OCI-LY3 (cell line): ENCODE measurements at regions not wholly inside any gene's neighbourhood (a gene's known extent, or its start where the extent isn't known, plus 50 kb on each side); places are given as distances from the start of the nearest gene placed in this dataset.

ENCODE experiments used
- EZH2phosphoT487 ChIP-seq: fragments of 200-600 bp; shearing (Covaris generic); IDR thresholded peaks from 2 replicates; pipeline ENCODE4 v1.6.1; 2018; ENCODE audit warnings: antibody characterized with exemption, mixed run types, low read depth
- TF ChIP-seq, protein P1 (sequence below): fragments of 200-600, 300-600 bp; sonication (generic); IDR thresholded peaks from 2 replicates; pipeline ENCODE4 v1.5.1; 2014; ENCODE audit warnings: antibody characterized with exemption, low read length, low read depth

DNA sequence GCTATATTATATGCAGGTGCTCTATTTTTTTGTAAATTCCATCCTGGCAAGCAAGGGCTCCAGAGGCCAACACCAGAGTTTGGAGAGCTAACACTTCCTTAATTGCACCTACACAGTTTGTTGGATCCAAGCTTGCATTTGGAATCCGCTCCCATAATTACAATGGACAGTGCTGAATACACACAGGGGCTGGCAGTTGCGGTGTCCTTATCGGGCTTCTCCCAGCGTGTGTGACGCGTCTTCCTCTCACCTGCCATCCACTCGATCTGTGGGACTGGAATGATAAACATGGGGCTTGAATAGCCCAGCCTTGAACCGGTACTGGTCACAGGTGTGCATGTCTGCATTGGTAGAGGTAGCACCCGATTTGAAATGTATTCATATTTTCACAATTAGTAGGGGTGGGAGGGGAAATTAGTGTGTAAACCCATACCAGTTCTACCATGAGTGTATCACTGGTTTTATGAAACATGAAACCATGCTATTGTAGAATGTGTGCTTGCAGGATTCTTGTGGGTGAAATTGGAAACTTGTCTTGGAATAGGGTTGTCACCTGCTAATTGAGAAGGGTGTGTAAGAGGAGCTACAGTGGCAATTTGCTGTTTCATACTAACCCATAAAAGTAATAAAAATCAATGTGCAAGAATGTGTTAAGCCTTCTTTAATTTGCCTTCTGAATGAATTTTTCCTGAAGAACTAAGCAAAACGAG, 316.5 kb downstream of the WDR11 start:
- TF ChIP-seq, protein P1, sequence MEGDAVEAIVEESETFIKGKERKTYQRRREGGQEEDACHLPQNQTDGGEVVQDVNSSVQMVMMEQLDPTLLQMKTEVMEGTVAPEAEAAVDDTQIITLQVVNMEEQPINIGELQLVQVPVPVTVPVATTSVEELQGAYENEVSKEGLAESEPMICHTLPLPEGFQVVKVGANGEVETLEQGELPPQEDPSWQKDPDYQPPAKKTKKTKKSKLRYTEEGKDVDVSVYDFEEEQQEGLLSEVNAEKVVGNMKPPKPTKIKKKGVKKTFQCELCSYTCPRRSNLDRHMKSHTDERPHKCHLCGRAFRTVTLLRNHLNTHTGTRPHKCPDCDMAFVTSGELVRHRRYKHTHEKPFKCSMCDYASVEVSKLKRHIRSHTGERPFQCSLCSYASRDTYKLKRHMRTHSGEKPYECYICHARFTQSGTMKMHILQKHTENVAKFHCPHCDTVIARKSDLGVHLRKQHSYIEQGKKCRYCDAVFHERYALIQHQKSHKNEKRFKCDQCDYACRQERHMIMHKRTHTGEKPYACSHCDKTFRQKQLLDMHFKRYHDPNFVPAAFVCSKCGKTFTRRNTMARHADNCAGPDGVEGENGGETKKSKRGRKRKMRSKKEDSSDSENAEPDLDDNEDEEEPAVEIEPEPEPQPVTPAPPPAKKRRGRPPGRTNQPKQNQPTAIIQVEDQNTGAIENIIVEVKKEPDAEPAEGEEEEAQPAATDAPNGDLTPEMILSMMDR, result no peak
- no peak for TF ChIP-seq EZH2phosphoT487
